IMR-90 (cell line): ENCODE measurements at regions not wholly inside any gene's neighbourhood (a gene's known extent, or its start where the extent isn't known, plus 50 kb on each side); places are given as distances from the start of the nearest gene placed in this dataset.

Source experiments
- ATAC-seq: fragments of 200-7000 bp; cut with Tn5 transposase; 2 replicates; pipeline ENCODE4 v1.9.1; 2020; ENCODE audit warnings: low read depth, mild to moderate bottlenecking, moderate library complexity
- BruUV-seq: library from RNA; stranded (reverse); fragments of 400-500 nt; replicated peaks from 2 replicates; lab custom pipeline; 2021; lab: Mats Ljungman, UMichigan
- CTCF ChIA-PET: fragments of 300-600 bp; formaldehyde crosslinking; extraction: SDS; loops from one replicate; lab custom pipeline; 2021; ENCODE audit warnings: antibody characterized with exemption; lab: Yijun Ruan, JAX
- POLR2A ChIA-PET: fragments of 300-600 bp; sonication (Branson Sonifier 250); formaldehyde crosslinking; loops from one replicate; lab custom pipeline; 2022; ENCODE audit warnings: antibody characterized with exemption; ENCODE audit not compliant: unreplicated experiment; lab: Charles Lee
- DNase-seq: peaks from one replicate; pipeline ENCODE4 v3.0.0; 2013
- H2AFZ ChIP-seq: replicated peaks from 2 replicates; pipeline ENCODE3; 2013; ENCODE audit warnings: low read length, mild to moderate bottlenecking; ENCODE audit not compliant: poor library complexity
- H2AK5ac ChIP-seq: 2 replicates; pipeline ENCODE4 v1.6.1; 2013; ENCODE audit warnings: low read depth, low read length, inconsistent platforms
- H2AK9ac ChIP-seq: replicated peaks from 2 replicates; pipeline ENCODE3; 2013; ENCODE audit warnings: mild to moderate bottlenecking, low read depth, low read length, moderate library complexity; ENCODE audit not compliant: poor library complexity
- H2BK120ac ChIP-seq: 2 replicates; pipeline ENCODE4 v1.6.1; 2013; ENCODE audit warnings: low read depth, low read length, inconsistent platforms
- H2BK15ac ChIP-seq: 3 replicates; pipeline ENCODE4 v1.6.1; 2013; ENCODE audit warnings: low read depth, low read length, inconsistent platforms
- H2BK20ac ChIP-seq: 2 replicates; pipeline ENCODE4 v1.6.1; 2013; ENCODE audit warnings: low read depth, mild to moderate bottlenecking, inconsistent platforms, low read length, moderate library complexity
- H2BK5ac ChIP-seq: 2 replicates; pipeline ENCODE4 v1.6.1; 2013; ENCODE audit warnings: mild to moderate bottlenecking, low read depth, low read length, inconsistent platforms; ENCODE audit not compliant: poor library complexity, severe bottlenecking
- H3K14ac ChIP-seq: replicated peaks from 2 replicates; pipeline ENCODE4 v1.6.1; 2013; ENCODE audit warnings: low read depth, low read length, inconsistent platforms
- H3K18ac ChIP-seq: 2 replicates; pipeline ENCODE4 v1.6.1; 2013; ENCODE audit warnings: low read depth, low read length, control low read depth
- H3K23ac ChIP-seq: 2 replicates; pipeline ENCODE4 v1.6.1; 2013; ENCODE audit warnings: low read depth, low read length, inconsistent platforms
- H3K27ac ChIP-seq: 2 replicates; pipeline ENCODE4 v1.5.1; 2013; ENCODE audit warnings: mild to moderate bottlenecking, control low read depth, low read length; ENCODE audit not compliant: insufficient read depth
- H3K27me3 ChIP-seq: 2 replicates; pipeline ENCODE4 v1.6.1; 2013; ENCODE audit warnings: low read length; ENCODE audit not compliant: control insufficient read depth, insufficient read depth
- H3K36me3 ChIP-seq: 2 replicates; pipeline ENCODE4 v1.6.1; 2013; ENCODE audit warnings: low read length, mixed read lengths; ENCODE audit not compliant: control insufficient read depth, insufficient read depth
- H3K4ac ChIP-seq: 2 replicates; pipeline ENCODE4 v1.6.1; 2013; ENCODE audit warnings: low read depth, low read length, inconsistent platforms
- H3K4me1 ChIP-seq: 2 replicates; pipeline ENCODE4 v1.6.1; 2013; ENCODE audit warnings: low read length, mixed read lengths; ENCODE audit not compliant: control insufficient read depth, insufficient read depth
- H3K4me2 ChIP-seq: 2 replicates; pipeline ENCODE4 v1.6.1; 2013; ENCODE audit warnings: low read depth, mild to moderate bottlenecking, control low read depth, low read length, moderate library complexity
- H3K4me3 ChIP-seq: 2 replicates; pipeline ENCODE4 v1.5.1; 2013; ENCODE audit warnings: low read depth, mild to moderate bottlenecking, control low read depth, low read length, moderate library complexity; ENCODE audit not compliant: insufficient read depth
- H3K56ac ChIP-seq: 2 replicates; pipeline ENCODE4 v1.6.1; 2013; ENCODE audit warnings: low read length, inconsistent platforms; ENCODE audit not compliant: insufficient read depth; ENCODE audit errors: extremely low read depth
- H3K79me1 ChIP-seq, 2 experiments: 2 replicates each; pipeline ENCODE4 v1.6.1; 2013; ENCODE audit warnings: low read length in 2 of 2, inconsistent platforms in 1 of 2, low read depth in 1 of 2
- H3K9ac ChIP-seq: 2 replicates; pipeline ENCODE4 v1.6.1; 2013; ENCODE audit warnings: low read depth, low read length, control low read depth
- H3K9me1 ChIP-seq: 2 replicates; pipeline ENCODE4 v1.6.1; 2013; ENCODE audit warnings: low read length, inconsistent platforms; ENCODE audit not compliant: insufficient read depth
- H3K9me3 ChIP-seq: 2 replicates; pipeline ENCODE4 v1.6.1; 2013; ENCODE audit warnings: low read length; ENCODE audit not compliant: control insufficient read depth, insufficient read depth
- H4K20me1 ChIP-seq: 2 replicates; pipeline ENCODE4 v1.6.1; 2013; ENCODE audit warnings: low read length, inconsistent platforms; ENCODE audit not compliant: insufficient read depth
- H4K5ac ChIP-seq: 2 replicates; pipeline ENCODE4 v1.6.1; 2013; ENCODE audit warnings: mild to moderate bottlenecking, low read depth, low read length, control low read depth
- H4K8ac ChIP-seq, 2 experiments: 2 replicates each; pipeline ENCODE4 v1.6.1; 2013; ENCODE audit warnings: low read depth in 2 of 2, low read length in 2 of 2, control low read depth in 1 of 2, inconsistent platforms in 1 of 2
- H4K91ac ChIP-seq: 2 replicates; pipeline ENCODE4 v1.6.1; 2013; ENCODE audit warnings: low read depth, low read length, inconsistent platforms; ENCODE audit not compliant: insufficient read depth
- BHLHE40 ChIP-seq: fragments of 150-350 bp; IDR thresholded peaks from 2 replicates; pipeline ENCODE4 v1.6.1; 2016; ENCODE audit warnings: mild to moderate bottlenecking, low read depth, low read length
- CEBPB ChIP-seq: IDR thresholded peaks from 2 replicates; pipeline ENCODE4 v1.6.1; 2012; ENCODE audit warnings: low read depth, low read length, improper control_type of control experiment
- CHD1 ChIP-seq: IDR thresholded peaks from 2 replicates; pipeline ENCODE4 v1.6.1; 2012; ENCODE audit warnings: low read depth, low read length, improper control_type of control experiment
- ELK1 ChIP-seq: fragments of 150-350 bp; IDR thresholded peaks from 2 replicates; pipeline ENCODE4 v1.6.1; 2016; ENCODE audit warnings: low read depth, mild to moderate bottlenecking, low read length, moderate library complexity, borderline replicate concordance
- FOS ChIP-seq: fragments of 150-350 bp; IDR thresholded peaks from 2 replicates; pipeline ENCODE4 v1.6.1; 2016; ENCODE audit warnings: low read depth, low read length
- MAFK ChIP-seq: IDR thresholded peaks from 2 replicates; pipeline ENCODE4 v1.6.1; 2012; ENCODE audit warnings: low read depth, low read length, improper control_type of control experiment
- MAZ ChIP-seq: IDR thresholded peaks from 2 replicates; pipeline ENCODE4 v1.6.1; 2012; ENCODE audit warnings: low read depth, mild to moderate bottlenecking, low read length, improper control_type of control experiment, moderate library complexity, borderline replicate concordance
- MXI1 ChIP-seq: IDR thresholded peaks from 2 replicates; pipeline ENCODE4 v1.6.1; 2012; ENCODE audit warnings: low read depth, mild to moderate bottlenecking, low read length, moderate library complexity, borderline replicate concordance
- NFE2L2 ChIP-seq: fragments of 150-350 bp; IDR thresholded peaks from 2 replicates; pipeline ENCODE4 v1.6.1; 2016; ENCODE audit warnings: low read depth, mild to moderate bottlenecking, low read length
- POLR2A ChIP-seq: IDR thresholded peaks from 2 replicates; pipeline ENCODE4 v1.6.1; 2012; ENCODE audit warnings: mild to moderate bottlenecking, low read depth, low read length
- RCOR1 ChIP-seq: IDR thresholded peaks from 2 replicates; pipeline ENCODE4 v1.6.1; 2012; ENCODE audit warnings: mild to moderate bottlenecking, low read length, improper control_type of control experiment; ENCODE audit not compliant: insufficient replicate concordance
- RFX5 ChIP-seq: IDR thresholded peaks from 2 replicates; pipeline ENCODE4 v1.8.0; 2012; ENCODE audit warnings: low read depth, mild to moderate bottlenecking, low read length, moderate library complexity
- SMC3 ChIP-seq: fragments of 150-350 bp; IDR thresholded peaks from 2 replicates; pipeline ENCODE4 v1.6.1; 2016; ENCODE audit warnings: low read depth, mild to moderate bottlenecking, antibody characterized with exemption, low read length, moderate library complexity
- USF2 ChIP-seq: fragments of 150-350 bp; IDR thresholded peaks from 2 replicates; pipeline ENCODE4 v1.6.1; 2017; ENCODE audit warnings: mild to moderate bottlenecking, antibody characterized with exemption, low read length, low read depth
- WGBS, 2 experiments: methylation state at CpG; one replicate each; pipeline versions ENCODE4 v1.1.5 to v1.1.7; 2013; ENCODE audit warnings: missing lambda C conversion rate in 2 of 2; ENCODE audit not compliant: insufficient read length in 1 of 2; ENCODE audit errors: extremely low coverage in 2 of 2; 5-methylcytosine and 5-hydroxymethylcytosine counted together
- dilution Hi-C: fragments of 300-500 bp; cut with HindIII; formaldehyde crosslinking; loops from one replicate; pipeline ENCODE4 v1.14.3; 2018; ENCODE audit warnings: low sequenced_read_pairs; ENCODE audit not compliant: unreplicated experiment
- in situ Hi-C: fragments of 300-500 bp; cut with MboI; formaldehyde crosslinking; loops from 3 replicates; pipeline ENCODE4 v1.14.3; 2019; ENCODE audit warnings: low sequenced_read_pairs, inconsistent platforms, mixed read lengths
- intact Hi-C: fragments of 100-400 bp; cut with micrococcal nuclease; formaldehyde crosslinking; loops from 2 replicates; pipeline ENCODE4 v1.10.0; 2022
- TF ChIP-seq, protein P1 (sequence below): conservative IDR thresholded peaks from 2 replicates; pipeline ENCODE4 v1.5.1; 2012; ENCODE audit warnings: mild to moderate bottlenecking, low read depth, low read length, improper control_type of control experiment

- Histone ChIP-seq H2BK5ac (no peak overlapping the region), H3K9me1 (no peaks in the 10 kb centered on the region), H4K8ac (no peak overlapping the region), H4K5ac (no peak overlapping the region), H3K27ac (no peak overlapping the region), H2BK20ac (no peak overlapping the region), H3K4me1 (no peaks in the 10 kb centered on the region), H3K56ac (no peak overlapping the region), H2BK15ac (no peak overlapping the region), H3K18ac (no peak overlapping the region), H3K79me1 (no peaks in the 10 kb centered on the region), H3K9ac (no peak overlapping the region), H3K23ac (no peak overlapping the region), H3K4ac (no peak overlapping the region), H2BK120ac (no peak overlapping the region), H3K4me3 (no peak overlapping the region), H3K14ac (no peak overlapping the region), H2AK9ac (no peak overlapping the region), H2AFZ (no peak overlapping the region), H3K36me3 (no peaks in the 10 kb centered on the region), H2AK5ac (no peak overlapping the region), H4K91ac (no peak overlapping the region), H3K4me2 (no peak overlapping the region), H4K20me1 (no peaks in the 10 kb centered on the region), H3K9me3 (no peaks in the 10 kb centered on the region), H3K27me3 (no peaks in the 10 kb centered on the region)
- TF ChIP-seq BHLHE40 (no peak), USF2 (no peak), FOS (no peak), CEBPB (no peak), RCOR1 (no peak), ELK1 (no peak), NFE2L2 (no peak), MAZ (no peak), MAFK (no peak), SMC3 (no peak), RFX5 (no peak), CHD1 (no peak), POLR2A (no peak), MXI1 (no peak)
- TF ChIP-seq, protein P1, sequence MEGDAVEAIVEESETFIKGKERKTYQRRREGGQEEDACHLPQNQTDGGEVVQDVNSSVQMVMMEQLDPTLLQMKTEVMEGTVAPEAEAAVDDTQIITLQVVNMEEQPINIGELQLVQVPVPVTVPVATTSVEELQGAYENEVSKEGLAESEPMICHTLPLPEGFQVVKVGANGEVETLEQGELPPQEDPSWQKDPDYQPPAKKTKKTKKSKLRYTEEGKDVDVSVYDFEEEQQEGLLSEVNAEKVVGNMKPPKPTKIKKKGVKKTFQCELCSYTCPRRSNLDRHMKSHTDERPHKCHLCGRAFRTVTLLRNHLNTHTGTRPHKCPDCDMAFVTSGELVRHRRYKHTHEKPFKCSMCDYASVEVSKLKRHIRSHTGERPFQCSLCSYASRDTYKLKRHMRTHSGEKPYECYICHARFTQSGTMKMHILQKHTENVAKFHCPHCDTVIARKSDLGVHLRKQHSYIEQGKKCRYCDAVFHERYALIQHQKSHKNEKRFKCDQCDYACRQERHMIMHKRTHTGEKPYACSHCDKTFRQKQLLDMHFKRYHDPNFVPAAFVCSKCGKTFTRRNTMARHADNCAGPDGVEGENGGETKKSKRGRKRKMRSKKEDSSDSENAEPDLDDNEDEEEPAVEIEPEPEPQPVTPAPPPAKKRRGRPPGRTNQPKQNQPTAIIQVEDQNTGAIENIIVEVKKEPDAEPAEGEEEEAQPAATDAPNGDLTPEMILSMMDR, result no peak
- BruUV-seq, result no TSS peak
- no CpG with 5 or more reads among the region's 3 CpGs for WGBS, 2 experiments
- DNase-seq (no peak), ATAC-seq (no peak)
- POLR2A ChIA-PET, result no interaction called here
- in situ Hi-C loops, result no loop called here
- dilution Hi-C loops, result no loop called here
- intact Hi-C loops, result no loop called here
- CTCF ChIA-PET, result interaction anchor here (0.8 kb wide), 1 partner anchor 8 kb away, joined by 3 read pairs; no protein-coding TSS in a partner anchor
Observed at GRCh38 chr3:187518616-187519015, 150.4 kb downstream of the RTP4 start.
